ENCODE measurements at regions not wholly inside any gene's neighbourhood (a gene's known extent, or its start where the extent isn't known, plus 50 kb on each side); places are given as distances from the start of the nearest gene placed in this dataset.

DNA sequence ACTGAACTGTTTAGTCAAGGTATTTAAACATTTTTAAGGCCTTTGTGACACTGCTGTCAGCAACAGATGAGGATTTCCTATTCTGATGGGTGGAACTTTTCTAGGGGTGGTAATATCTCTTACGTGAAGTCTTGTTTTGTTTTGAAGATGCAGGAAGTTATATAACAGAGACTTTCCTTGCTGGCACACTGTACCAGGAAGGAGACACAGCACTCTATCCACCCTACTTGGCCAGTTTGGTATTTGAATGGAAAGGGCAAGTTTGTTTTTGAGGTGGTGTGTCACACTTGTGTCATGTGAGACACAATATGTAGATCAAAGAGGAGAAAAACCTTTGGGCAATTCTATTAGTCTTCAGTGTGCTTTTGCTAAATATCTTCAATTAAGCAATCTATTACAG, 51.6 kb upstream of the SRP54 start:
- DNase-seq (ENCODE audit: low spot score in 2 of 2) (no peak), ATAC-seq (ENCODE audit: low read depth) (peak; percentile 56)
- Mint-ChIP-seq H3K9me3 (no peaks in the 10 kb centered on the region), H3K27ac (peak overlapping the region; percentile 89), H3K27me3 (no peaks in the 10 kb centered on the region), H3K36me3 (peaks cover 8% of the 10 kb centered on the region), H3K4me3 (peak overlapping the region; percentile 43), H3K4me1 (peaks cover 12% of the 10 kb centered on the region)

GRCh38 chr14:34930591-34931091, 52.2 kb upstream of the SRP54 start:
- Mint-ChIP-seq H3K36me3 (peaks cover 8% of the 10 kb centered on the region), H3K4me3 (peak overlapping the region; percentile 52), H3K9me3 (no peaks in the 10 kb centered on the region), H3K4me1 (peaks cover 12% of the 10 kb centered on the region), H3K27ac (peak overlapping the region; percentile 89), H3K27me3 (no peaks in the 10 kb centered on the region)
- ATAC-seq (ENCODE audit: low read depth) (peak; percentile 48), DNase-seq (ENCODE audit: low spot score in 2 of 2) (no peak)

- Mint-ChIP-seq H3K4me1 (peaks cover 12% of the 10 kb centered on the region), H3K9me3 (no peaks in the 10 kb centered on the region), H3K27ac (no peak overlapping the region), H3K36me3 (peaks cover 8% of the 10 kb centered on the region), H3K27me3 (no peaks in the 10 kb centered on the region), H3K4me3 (no peak overlapping the region)
- ATAC-seq (ENCODE audit: low read depth) (no peak), DNase-seq (ENCODE audit: low spot score in 2 of 2) (no peak)
These were observed 51.4 kb upstream of the BAZ1A start for GRCh38 chr14:34926552-34926951.
